Right atrium auricular region (tissue), 2 donors: ENCODE measurements at regions not wholly inside any gene's neighbourhood (a gene's known extent, or its start where the extent isn't known, plus 50 kb on each side); places are given as distances from the start of the nearest gene placed in this dataset.
A peak's percentile ranks its signal among the peaks of the same experiment; 100 is the strongest.

Experiments used
- DNase-seq: peaks from one replicate; pipeline ENCODE4 v3.0.0-alpha.2; 2019; ENCODE audit warnings: low spot score
- H3K27ac ChIP-seq, 2 donors: fragments of 200-600 bp; sonication (generic); 1 replicate in 1 of 2; 2 replicates in 1 of 2; pipeline ENCODE4 v1.5.1; 2016 to 2019
- H3K27me3 ChIP-seq, 2 donors: fragments of 200-600 bp; sonication (generic); one replicate each; pipeline versions ENCODE4 v1.5.1 to v1.6.0; 2017 to 2019
- H3K36me3 ChIP-seq: fragments of 200-600 bp; sonication (generic); one replicate; pipeline ENCODE4 v1.5.1; 2016
- H3K4me1 ChIP-seq, 2 donors: fragments of 200-600 bp; sonication (generic); one replicate each; pipeline versions ENCODE4 v1.5.1 to v1.6.0; 2017 to 2019
- H3K4me3 ChIP-seq, 2 donors: fragments of 200-600 bp; sonication (generic); 1 replicate in 1 of 2; 2 replicates in 1 of 2; pipeline ENCODE4 v1.5.1; 2017 to 2019; ENCODE audit warnings: mild to moderate bottlenecking in 1 of 2, moderate library complexity in 1 of 2
- H3K9me3 ChIP-seq, 2 donors: fragments of 200-600 bp; sonication (generic); one replicate each; pipeline ENCODE4 v1.5.1; 2019
- TF ChIP-seq, protein P1 (sequence below), 2 donors: fragments of 200-600 bp; sonication (generic); IDR thresholded peaks; one replicate each; pipeline ENCODE4 v1.5.1; 2019; ENCODE audit warnings: antibody characterized with exemption in 2 of 2

DNA sequence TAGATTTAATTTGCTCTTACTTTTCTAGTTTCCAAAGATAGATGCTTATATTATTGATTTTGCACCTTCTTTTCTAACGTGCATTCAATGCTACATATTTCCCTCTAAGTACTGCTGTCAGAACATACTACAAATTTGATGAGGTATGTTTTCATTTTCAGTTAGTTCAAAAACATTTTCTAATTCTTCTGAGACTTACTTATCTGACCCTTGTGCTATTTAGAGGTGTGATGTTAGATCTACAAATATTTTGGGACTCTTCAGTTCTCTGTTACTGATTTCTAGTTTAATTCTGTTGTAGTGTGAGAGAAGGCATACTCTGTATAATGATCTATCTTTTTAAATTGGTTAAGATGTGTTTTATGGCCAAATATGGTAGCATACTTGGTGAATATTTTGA is 97.8 kb upstream of the TMEM168 start:
- no peak overlapping the region for H3K4me3 ChIP-seq

DNA sequence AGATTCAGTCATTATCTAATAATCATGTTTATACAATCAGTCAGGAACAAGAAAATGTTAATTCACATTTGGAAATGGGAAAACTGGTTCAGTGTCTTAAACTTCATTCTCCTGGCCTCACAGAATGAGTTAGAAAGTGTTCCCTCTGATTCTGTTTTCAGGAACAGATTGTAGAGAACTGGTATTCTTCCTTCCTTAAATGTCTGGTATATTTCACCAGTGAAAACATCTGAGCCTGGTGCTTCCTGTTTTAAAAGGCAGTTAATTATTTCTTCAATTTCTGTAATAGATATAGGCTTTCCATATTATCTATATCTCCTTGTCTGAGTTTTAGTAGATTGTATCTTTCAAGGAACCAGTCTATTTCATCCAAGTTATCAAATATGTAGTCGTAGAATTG is 97.1 kb upstream of the TMEM168 start:
- Histone ChIP-seq H3K4me3 (no peak overlapping the region), H3K9me3 (no peaks in the 10 kb centered on the region), H3K4me1 (peaks cover 0 to 41% of the 10 kb centered on the region in 2 donors), H3K27me3 (no peaks in the 10 kb centered on the region), H3K27ac (no peak overlapping the region), H3K36me3 (no peaks in the 10 kb centered on the region)
- DNase-seq = no peak
- TF ChIP-seq, protein P1, sequence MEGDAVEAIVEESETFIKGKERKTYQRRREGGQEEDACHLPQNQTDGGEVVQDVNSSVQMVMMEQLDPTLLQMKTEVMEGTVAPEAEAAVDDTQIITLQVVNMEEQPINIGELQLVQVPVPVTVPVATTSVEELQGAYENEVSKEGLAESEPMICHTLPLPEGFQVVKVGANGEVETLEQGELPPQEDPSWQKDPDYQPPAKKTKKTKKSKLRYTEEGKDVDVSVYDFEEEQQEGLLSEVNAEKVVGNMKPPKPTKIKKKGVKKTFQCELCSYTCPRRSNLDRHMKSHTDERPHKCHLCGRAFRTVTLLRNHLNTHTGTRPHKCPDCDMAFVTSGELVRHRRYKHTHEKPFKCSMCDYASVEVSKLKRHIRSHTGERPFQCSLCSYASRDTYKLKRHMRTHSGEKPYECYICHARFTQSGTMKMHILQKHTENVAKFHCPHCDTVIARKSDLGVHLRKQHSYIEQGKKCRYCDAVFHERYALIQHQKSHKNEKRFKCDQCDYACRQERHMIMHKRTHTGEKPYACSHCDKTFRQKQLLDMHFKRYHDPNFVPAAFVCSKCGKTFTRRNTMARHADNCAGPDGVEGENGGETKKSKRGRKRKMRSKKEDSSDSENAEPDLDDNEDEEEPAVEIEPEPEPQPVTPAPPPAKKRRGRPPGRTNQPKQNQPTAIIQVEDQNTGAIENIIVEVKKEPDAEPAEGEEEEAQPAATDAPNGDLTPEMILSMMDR (IDR thresholded peaks at IDR 0.05) = no peak

More for the DNA sequence above, 97.8 kb upstream of the TMEM168 start:
- H3K27me3 ChIP-seq = no peaks in the 10 kb centered on the region
- peaks cover 3% of the 10 kb centered on the region for H3K36me3 ChIP-seq
- TF ChIP-seq, protein P1 (IDR thresholded peaks at IDR 0.05) = no peak
- DNase-seq = no peak
- H3K4me1 ChIP-seq = peaks cover 0 to 40% of the 10 kb centered on the region in 2 donors
- H3K27ac ChIP-seq = no peak overlapping the region
- H3K9me3 ChIP-seq = no peaks in the 10 kb centered on the region

DNA sequence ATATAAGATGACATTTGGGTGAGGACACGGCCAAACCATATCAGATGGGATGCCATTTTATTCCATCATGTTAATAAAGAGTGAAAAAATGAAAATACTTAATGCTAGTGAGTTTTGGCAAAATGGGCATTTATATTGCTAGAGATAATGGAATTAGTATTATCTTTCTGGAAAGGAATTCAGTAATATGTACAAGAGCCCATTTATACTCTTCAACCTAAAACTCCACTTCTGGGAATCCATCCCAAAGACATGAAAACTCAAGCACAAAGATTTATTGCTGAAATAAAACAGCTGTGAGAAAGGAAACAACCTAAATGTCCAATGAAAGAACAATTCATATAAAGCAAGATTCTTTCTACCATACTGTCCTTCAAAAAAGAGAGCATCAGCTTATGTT is 96.0 kb upstream of the TMEM168 start:
- H3K27me3 ChIP-seq = no peaks in the 10 kb centered on the region
- H3K4me3 ChIP-seq = no peak overlapping the region
- H3K27ac ChIP-seq = no peak overlapping the region
- H3K4me1 ChIP-seq = peaks cover 0 to 40% of the 10 kb centered on the region in 2 donors
- no peaks in the 10 kb centered on the region for H3K36me3 ChIP-seq
- H3K9me3 ChIP-seq = no peaks in the 10 kb centered on the region
- TF ChIP-seq, protein P1 (IDR thresholded peaks at IDR 0.05) = peak in 1 of 2 donors; percentile 1
- DNase-seq = no peak

DNA sequence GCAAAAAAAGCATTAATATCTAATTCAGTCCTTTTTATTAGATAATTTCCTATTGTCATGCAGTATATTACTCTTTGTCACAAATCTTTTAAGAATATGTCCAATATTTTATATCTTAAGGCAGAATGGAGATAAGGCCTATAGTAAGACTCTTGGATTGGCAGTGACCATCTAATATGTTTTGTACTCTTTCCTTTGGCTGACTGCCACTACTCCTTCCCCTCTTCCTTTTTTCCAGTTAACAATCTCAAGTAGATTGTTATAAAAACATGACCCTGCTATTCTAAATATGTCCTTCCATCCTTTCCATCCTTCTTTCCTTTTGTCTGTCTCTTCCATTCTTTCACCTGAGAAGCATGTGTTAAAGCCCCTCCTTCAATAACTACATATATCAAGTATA is 92.8 kb upstream of the TMEM168 start:
- TF ChIP-seq, protein P1 (IDR thresholded peaks at IDR 0.05) = no peak
- no peak for DNase-seq
- Histone ChIP-seq H3K27me3 (no peaks in the 10 kb centered on the region), H3K27ac (no peak overlapping the region), H3K9me3 (no peaks in the 10 kb centered on the region), H3K36me3 (no peaks in the 10 kb centered on the region), H3K4me1 (peaks cover 0 to 28% of the 10 kb centered on the region in 2 donors), H3K4me3 (no peak overlapping the region)

DNA sequence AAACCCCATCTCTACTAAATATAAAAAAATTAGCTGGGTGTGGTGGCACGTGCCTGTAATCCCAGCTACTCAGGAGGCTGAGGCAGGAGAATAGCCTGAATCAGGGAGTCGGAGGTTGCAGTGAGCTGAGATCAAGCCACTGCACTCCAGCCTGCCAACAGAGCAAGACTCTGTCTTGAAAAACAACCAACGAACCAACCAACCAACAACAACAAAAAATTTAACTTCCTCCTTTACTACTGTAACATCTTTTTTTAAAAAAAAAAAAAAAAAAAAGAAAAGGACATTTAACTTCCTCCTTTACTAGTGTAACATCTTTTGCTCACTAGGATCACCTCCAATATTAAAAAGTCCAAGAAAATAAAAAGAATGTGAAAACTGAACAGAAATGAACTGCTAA is 92.3 kb upstream of the TMEM168 start:
- TF ChIP-seq, protein P1 (IDR thresholded peaks at IDR 0.05) = no peak
- Histone ChIP-seq H3K27me3 (no peaks in the 10 kb centered on the region), H3K9me3 (no peaks in the 10 kb centered on the region), H3K36me3 (no peaks in the 10 kb centered on the region), H3K27ac (no peak overlapping the region), H3K4me1 (peaks cover 0 to 26% of the 10 kb centered on the region in 2 donors), H3K4me3 (no peak overlapping the region)
- no peak for DNase-seq

DNA sequence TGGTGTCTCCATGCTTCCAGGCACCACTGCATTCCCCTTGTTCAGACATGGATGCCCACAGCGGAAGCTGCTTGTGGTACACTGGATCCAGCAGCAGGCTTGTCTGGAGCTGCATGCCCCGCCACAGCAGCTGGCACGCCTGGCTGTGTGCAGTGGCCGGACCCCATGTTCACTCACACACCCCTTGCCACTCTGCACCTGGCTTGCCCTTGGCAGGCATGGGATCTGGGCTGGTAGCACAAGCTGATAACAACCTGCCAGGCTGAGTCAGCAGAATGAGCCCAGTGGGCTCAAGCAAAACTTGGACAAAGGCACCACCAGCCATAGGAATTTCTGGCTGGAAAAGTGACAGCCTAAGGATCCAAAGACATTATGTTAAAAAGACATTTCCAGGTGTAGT is 91.8 kb upstream of the TMEM168 start:
- TF ChIP-seq, protein P1 (IDR thresholded peaks at IDR 0.05) = no peak
- H3K36me3 ChIP-seq = no peaks in the 10 kb centered on the region
- H3K27ac ChIP-seq = no peak overlapping the region
- DNase-seq = no peak
- H3K4me1 ChIP-seq = peaks cover 0 to 26% of the 10 kb centered on the region in 2 donors
- H3K4me3 ChIP-seq = no peak overlapping the region
- no peaks in the 10 kb centered on the region for H3K27me3 ChIP-seq
- H3K9me3 ChIP-seq = no peaks in the 10 kb centered on the region
